Type B pancreatic cell (in vitro differentiated cells): ENCODE measurements at regions not wholly inside any gene's neighbourhood (a gene's known extent, or its start where the extent isn't known, plus 50 kb on each side); places are given as distances from the start of the nearest gene placed in this dataset.
"Not testable (repeated sequence)": the region's sequence is repeated elsewhere in the genome, so short reads cannot be mapped to it uniquely, and the experiment has no call there.

Experiments used
- DNase-seq: peaks from one replicate; pipeline ENCODE4 v3.0.0; 2021; ENCODE audit warnings: mixed read lengths; ENCODE audit not compliant: unreplicated experiment; ENCODE audit errors: extremely low spot score
- H3K27ac Mint-ChIP-seq: 2 replicates; pipeline ENCODE4 v1.8.0; 2021; ENCODE audit warnings: mild to moderate bottlenecking, mixed read lengths
- H3K27me3 Mint-ChIP-seq: 2 replicates; pipeline ENCODE4 v1.8.0; 2021; ENCODE audit warnings: mixed read lengths
- H3K36me3 Mint-ChIP-seq: 2 replicates; pipeline ENCODE4 v1.8.0; 2021; ENCODE audit warnings: mixed read lengths
- H3K4me1 Mint-ChIP-seq: one replicate; pipeline ENCODE4 v1.8.0; 2021; ENCODE audit warnings: mixed read lengths; ENCODE audit not compliant: unreplicated experiment
- H3K4me3 Mint-ChIP-seq: 2 replicates; pipeline ENCODE4 v1.8.0; 2021; ENCODE audit warnings: mild to moderate bottlenecking, mixed read lengths
- H3K9me3 Mint-ChIP-seq: 2 replicates; pipeline ENCODE4 v1.8.0; 2021; ENCODE audit warnings: mixed read lengths
- TF ChIP-seq, protein P1 (sequence below): fragments of 200-600 bp; sonication (generic); conservative IDR thresholded peaks from 2 replicates; pipeline ENCODE4 v1.5.0; 2021; ENCODE audit warnings: antibody characterized with exemption, mild to moderate bottlenecking

GRCh38 chr22:48719978-48720661 lies 1107.6 kb downstream of the BRD1 start:
- no peak overlapping the region for H3K27ac Mint-ChIP-seq
- H3K4me1 Mint-ChIP-seq: no peaks in the 10 kb centered on the region

DNA sequence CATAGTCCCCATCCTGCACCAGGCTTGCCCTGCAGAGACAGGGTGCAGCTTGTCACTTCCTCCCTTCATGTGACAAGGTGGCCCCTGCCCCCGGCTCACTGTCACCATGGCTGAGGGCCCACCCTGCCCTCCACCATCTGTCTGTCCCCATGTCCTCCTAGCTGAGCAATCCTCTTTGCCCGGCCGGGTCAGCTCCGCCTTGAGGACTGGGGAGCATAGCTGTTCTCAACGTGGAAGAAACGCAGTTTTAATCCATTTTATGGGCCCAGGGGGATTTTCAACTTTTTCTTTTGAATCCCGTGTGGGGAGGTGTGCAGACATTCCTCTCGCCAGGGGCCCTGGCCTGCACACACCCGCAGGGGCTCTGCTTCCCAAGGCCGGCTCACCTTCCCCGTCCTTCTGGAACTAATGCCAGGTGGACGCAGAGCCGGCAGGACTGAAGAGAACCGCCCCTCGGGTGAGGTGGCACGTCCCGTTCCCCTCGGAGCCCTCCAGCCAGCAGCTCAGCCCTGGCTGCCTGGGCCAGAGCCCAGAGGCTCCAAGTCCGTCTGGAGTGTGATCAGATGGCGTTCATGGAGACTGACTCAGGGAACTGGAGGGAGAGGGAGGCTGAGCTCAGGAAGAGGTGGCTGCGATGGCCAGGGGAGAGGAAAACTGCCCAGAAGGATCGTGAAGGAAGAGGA lies 1108.7 kb downstream of the BRD1 start:
- Mint-ChIP-seq H3K36me3 (no peaks in the 10 kb centered on the region), H3K27ac (no peak overlapping the region), H3K9me3 (no peaks in the 10 kb centered on the region), H3K4me3 (no peak overlapping the region), H3K4me1 (no peaks in the 10 kb centered on the region), H3K27me3 (no peaks in the 10 kb centered on the region)
- no peak for DNase-seq
- TF ChIP-seq, protein P1, sequence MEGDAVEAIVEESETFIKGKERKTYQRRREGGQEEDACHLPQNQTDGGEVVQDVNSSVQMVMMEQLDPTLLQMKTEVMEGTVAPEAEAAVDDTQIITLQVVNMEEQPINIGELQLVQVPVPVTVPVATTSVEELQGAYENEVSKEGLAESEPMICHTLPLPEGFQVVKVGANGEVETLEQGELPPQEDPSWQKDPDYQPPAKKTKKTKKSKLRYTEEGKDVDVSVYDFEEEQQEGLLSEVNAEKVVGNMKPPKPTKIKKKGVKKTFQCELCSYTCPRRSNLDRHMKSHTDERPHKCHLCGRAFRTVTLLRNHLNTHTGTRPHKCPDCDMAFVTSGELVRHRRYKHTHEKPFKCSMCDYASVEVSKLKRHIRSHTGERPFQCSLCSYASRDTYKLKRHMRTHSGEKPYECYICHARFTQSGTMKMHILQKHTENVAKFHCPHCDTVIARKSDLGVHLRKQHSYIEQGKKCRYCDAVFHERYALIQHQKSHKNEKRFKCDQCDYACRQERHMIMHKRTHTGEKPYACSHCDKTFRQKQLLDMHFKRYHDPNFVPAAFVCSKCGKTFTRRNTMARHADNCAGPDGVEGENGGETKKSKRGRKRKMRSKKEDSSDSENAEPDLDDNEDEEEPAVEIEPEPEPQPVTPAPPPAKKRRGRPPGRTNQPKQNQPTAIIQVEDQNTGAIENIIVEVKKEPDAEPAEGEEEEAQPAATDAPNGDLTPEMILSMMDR: no peak

More at GRCh38 chr22:48719978-48720661, 1107.6 kb downstream of the BRD1 start:
- no peak overlapping the region for H3K4me3 Mint-ChIP-seq
- TF ChIP-seq, protein P1: peak; percentile 63
- no peaks in the 10 kb centered on the region for H3K36me3 Mint-ChIP-seq
- H3K9me3 Mint-ChIP-seq: no peaks in the 10 kb centered on the region
- no peak for DNase-seq
- H3K27me3 Mint-ChIP-seq: no peaks in the 10 kb centered on the region

- no peak overlapping the region for H3K27ac Mint-ChIP-seq
- no peak overlapping the region for H3K4me3 Mint-ChIP-seq
- no peaks in the 10 kb centered on the region for H3K4me1 Mint-ChIP-seq
- TF ChIP-seq, protein P1: no peak
- H3K36me3 Mint-ChIP-seq: no peaks in the 10 kb centered on the region
- DNase-seq: no peak
- no peaks in the 10 kb centered on the region for H3K9me3 Mint-ChIP-seq
- H3K27me3 Mint-ChIP-seq: no peaks in the 10 kb centered on the region
Observed at GRCh38 chr22:48717883-48718817, 1109.5 kb downstream of the BRD1 start.

DNA sequence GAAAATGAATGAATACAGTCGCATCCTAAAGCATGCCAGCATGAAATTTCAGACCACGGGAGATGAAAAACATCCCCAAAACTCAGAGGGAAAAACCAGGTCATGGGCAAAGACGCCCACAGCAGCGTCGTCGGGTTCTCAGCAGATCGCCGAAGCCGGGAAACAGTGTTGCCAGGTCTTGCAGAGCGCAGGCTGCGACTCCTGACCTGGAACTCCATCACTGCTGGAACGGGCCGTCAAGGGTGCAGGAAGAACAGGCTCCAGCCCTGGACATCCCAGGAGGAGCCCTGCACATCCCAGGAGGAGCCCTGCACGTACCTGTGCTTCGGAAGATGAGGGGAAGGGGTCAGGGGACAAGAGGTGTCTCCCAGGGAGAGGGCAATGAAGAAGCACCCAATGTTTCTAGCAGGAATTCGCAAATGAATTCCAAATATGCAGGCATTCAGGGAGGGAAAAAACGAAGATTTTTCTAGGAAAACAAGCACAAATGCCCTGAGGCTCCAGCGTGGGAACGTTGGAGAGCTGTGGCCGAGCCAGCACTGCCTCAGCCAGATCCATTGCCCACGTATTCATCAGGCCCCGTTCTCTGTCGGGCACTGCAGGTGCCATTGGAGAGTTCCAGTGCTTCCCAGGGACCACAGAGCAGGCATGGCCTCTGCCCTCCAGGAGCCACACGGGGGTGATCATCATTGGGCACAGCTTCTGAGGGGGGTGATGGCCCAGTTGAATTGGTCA lies 1110.4 kb downstream of the BRD1 start:
- Mint-ChIP-seq H3K4me1 (no peaks in the 10 kb centered on the region), H3K27me3 (no peaks in the 10 kb centered on the region), H3K36me3 (no peaks in the 10 kb centered on the region), H3K4me3 (no peak overlapping the region), H3K27ac (no peak overlapping the region), H3K9me3 (no peaks in the 10 kb centered on the region)
- TF ChIP-seq, protein P1: no peak
- DNase-seq: no peak

DNA sequence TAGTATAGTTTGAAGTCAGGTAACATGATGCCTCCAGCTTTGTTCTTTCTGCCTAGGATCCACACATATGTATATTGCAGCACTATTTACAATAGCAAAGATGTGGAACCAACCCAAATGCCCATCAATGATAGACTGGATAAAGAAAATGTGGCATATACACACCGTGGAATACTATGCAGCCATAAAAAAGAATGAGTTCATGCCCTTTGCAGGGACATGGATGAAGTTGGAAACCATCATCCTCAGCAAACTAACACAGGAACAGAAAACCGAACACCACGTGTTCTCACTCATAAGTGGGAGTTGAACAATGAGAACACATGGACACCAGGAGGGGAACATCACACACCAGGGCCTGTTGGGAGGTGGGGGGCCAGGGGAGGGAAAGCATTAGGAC lies 1111.5 kb downstream of the BRD1 start:
- not testable (repeated sequence) for H3K4me1 Mint-ChIP-seq, H3K9me3 Mint-ChIP-seq, DNase-seq, H3K27ac Mint-ChIP-seq, H3K36me3 Mint-ChIP-seq, H3K27me3 Mint-ChIP-seq, H3K4me3 Mint-ChIP-seq
